MM.1S (cell line): ENCODE measurements at regions not wholly inside any gene's neighbourhood (a gene's known extent, or its start where the extent isn't known, plus 50 kb on each side); places are given as distances from the start of the nearest gene placed in this dataset.

Experiments used
- DNase-seq: peaks from one replicate; pipeline ENCODE4 v3.0.0-alpha.2; 2015
- H2AFZ ChIP-seq: fragments of 300-600 bp; sonication (generic); 2 replicates; pipeline ENCODE4 v1.6.0; 2016; ENCODE audit warnings: antibody characterized with exemption, low read length
- H3F3A ChIP-seq: fragments of 300-600 bp; sonication (generic); 2 replicates; pipeline ENCODE4 v1.6.1; 2016; ENCODE audit warnings: mild to moderate bottlenecking, antibody characterized with exemption, low read length, moderate library complexity, mixed read lengths; ENCODE audit not compliant: insufficient read depth
- H3K27ac ChIP-seq: fragments of 300-600 bp; sonication (generic); 2 replicates; pipeline ENCODE4 v1.5.1; 2016; ENCODE audit warnings: mild to moderate bottlenecking, low read length
- H3K27me3 ChIP-seq: fragments of 300-600 bp; sonication (generic); replicated peaks from 2 replicates; pipeline ENCODE4 v1.6.0; 2016; ENCODE audit warnings: low read length; ENCODE audit not compliant: insufficient read depth
- H3K36me3 ChIP-seq: fragments of 300-600 bp; sonication (generic); replicated peaks from 2 replicates; pipeline ENCODE4 v1.6.1; 2016; ENCODE audit warnings: mild to moderate bottlenecking, low read length, mixed read lengths; ENCODE audit not compliant: insufficient read depth
- H3K4me1 ChIP-seq: fragments of 300-600 bp; sonication (generic); 2 replicates; pipeline ENCODE4 v1.6.1; 2016; ENCODE audit warnings: low read length, mixed read lengths
- H3K4me2 ChIP-seq: fragments of 300-600 bp; sonication (generic); 2 replicates; pipeline ENCODE4 v1.6.0; 2016; ENCODE audit warnings: low read depth, low read length
- H3K4me3 ChIP-seq: fragments of 300-600 bp; sonication (generic); 2 replicates; pipeline ENCODE4 v1.5.1; 2016; ENCODE audit warnings: low read length, mixed read lengths
- H3K79me2 ChIP-seq: fragments of 300-600 bp; sonication (generic); 2 replicates; pipeline ENCODE4 v1.6.1; 2016; ENCODE audit warnings: mixed run types, low read length, mixed read lengths
- H3K9ac ChIP-seq: fragments of 300-600 bp; sonication (generic); 2 replicates; pipeline ENCODE4 v1.6.1; 2016; ENCODE audit warnings: low read length, mixed read lengths
- H3K9me2 ChIP-seq: fragments of 300-600 bp; sonication (generic); replicated peaks from 2 replicates; pipeline ENCODE4 v1.6.1; 2016; ENCODE audit warnings: mild to moderate bottlenecking, low read length, mixed read lengths; ENCODE audit not compliant: insufficient read depth
- H3K9me3 ChIP-seq: fragments of 300-600 bp; sonication (generic); replicated peaks from 2 replicates; pipeline ENCODE4 v1.6.1; 2016; ENCODE audit warnings: mild to moderate bottlenecking, low read length, mixed read lengths; ENCODE audit not compliant: insufficient read depth
- H4K20me1 ChIP-seq: fragments of 300-600 bp; sonication (generic); 2 replicates; pipeline ENCODE4 v1.6.1; 2016; ENCODE audit warnings: mild to moderate bottlenecking, low read length, moderate library complexity, mixed read lengths; ENCODE audit not compliant: insufficient read depth
- CTCF ChIP-seq: fragments of 300-600 bp; sonication (generic); IDR thresholded peaks from 2 replicates; pipeline ENCODE4 v1.5.1; 2016; ENCODE audit warnings: antibody characterized with exemption, low read length, mixed read lengths
- EZH2 ChIP-seq: fragments of 300-600 bp; sonication (generic); optimal IDR thresholded peaks from 2 replicates; pipeline ENCODE3; 2017; ENCODE audit warnings: low read depth, mild to moderate bottlenecking, antibody characterized with exemption, low read length, mixed read lengths
- EZH2phosphoT487 ChIP-seq: fragments of 300-600 bp; sonication (generic); IDR thresholded peaks from 2 replicates; pipeline ENCODE4 v1.6.1; 2018; ENCODE audit warnings: antibody characterized with exemption, low read length

DNA sequence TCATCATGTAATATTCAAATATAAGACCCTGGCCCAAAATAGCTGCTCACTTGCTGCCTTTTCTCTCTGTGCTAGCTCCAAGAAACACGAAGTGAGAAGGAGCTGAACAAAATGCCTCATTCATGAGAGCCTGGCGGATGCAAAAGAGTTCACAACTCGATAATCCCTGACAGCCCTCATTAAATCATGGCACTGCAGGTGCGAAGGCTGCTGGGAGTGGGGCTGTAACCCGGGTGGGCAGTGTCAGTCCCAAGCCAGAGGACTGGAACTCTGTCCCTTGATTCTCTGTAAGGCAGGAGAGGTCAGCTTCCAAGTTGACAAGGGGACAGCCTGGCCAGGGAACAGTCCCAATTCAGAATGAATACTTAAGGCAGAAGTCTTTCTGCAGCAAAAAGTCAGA lies 318.5 kb downstream of the CDC5L start:
- DNase-seq = no peak
- Histone ChIP-seq H4K20me1 (no peaks in the 10 kb centered on the region), H3K79me2 (no peaks in the 10 kb centered on the region), H3K27ac (no peak overlapping the region), H3K4me1 (peaks cover 10% of the 10 kb centered on the region), H3K36me3 (no peaks in the 10 kb centered on the region), H3K9me3 (no peaks in the 10 kb centered on the region), H2AFZ (no peak overlapping the region), H3F3A (no peaks in the 10 kb centered on the region), H3K4me3 (no peak overlapping the region), H3K4me2 (no peak overlapping the region), H3K27me3 (no peaks in the 10 kb centered on the region), H3K9me2 (no peaks in the 10 kb centered on the region), H3K9ac (no peak overlapping the region)
- no peak for TF ChIP-seq CTCF
- no peak for TF ChIP-seq EZH2phosphoT487
- no peak for TF ChIP-seq EZH2

- no peaks in the 10 kb centered on the region for H3K36me3 ChIP-seq
- H3K4me1 ChIP-seq = peaks cover 10% of the 10 kb centered on the region
- no peak overlapping the region for H3K9ac ChIP-seq
- H3K79me2 ChIP-seq = no peaks in the 10 kb centered on the region
- H3K9me3 ChIP-seq = no peaks in the 10 kb centered on the region
- H3F3A ChIP-seq = no peaks in the 10 kb centered on the region
- no peak overlapping the region for H3K4me2 ChIP-seq
- no peak for TF ChIP-seq EZH2
- no peak for TF ChIP-seq EZH2phosphoT487
- no peak for TF ChIP-seq CTCF
- no peaks in the 10 kb centered on the region for H4K20me1 ChIP-seq
- no peaks in the 10 kb centered on the region for H3K9me2 ChIP-seq
- H2AFZ ChIP-seq = no peak overlapping the region
- H3K4me3 ChIP-seq = no peak overlapping the region
- H3K27ac ChIP-seq = no peak overlapping the region
- DNase-seq = no peak
- H3K27me3 ChIP-seq = no peaks in the 10 kb centered on the region
Measured at GRCh38 chr6:44708208-44708607, 320.7 kb downstream of the CDC5L start.

DNA sequence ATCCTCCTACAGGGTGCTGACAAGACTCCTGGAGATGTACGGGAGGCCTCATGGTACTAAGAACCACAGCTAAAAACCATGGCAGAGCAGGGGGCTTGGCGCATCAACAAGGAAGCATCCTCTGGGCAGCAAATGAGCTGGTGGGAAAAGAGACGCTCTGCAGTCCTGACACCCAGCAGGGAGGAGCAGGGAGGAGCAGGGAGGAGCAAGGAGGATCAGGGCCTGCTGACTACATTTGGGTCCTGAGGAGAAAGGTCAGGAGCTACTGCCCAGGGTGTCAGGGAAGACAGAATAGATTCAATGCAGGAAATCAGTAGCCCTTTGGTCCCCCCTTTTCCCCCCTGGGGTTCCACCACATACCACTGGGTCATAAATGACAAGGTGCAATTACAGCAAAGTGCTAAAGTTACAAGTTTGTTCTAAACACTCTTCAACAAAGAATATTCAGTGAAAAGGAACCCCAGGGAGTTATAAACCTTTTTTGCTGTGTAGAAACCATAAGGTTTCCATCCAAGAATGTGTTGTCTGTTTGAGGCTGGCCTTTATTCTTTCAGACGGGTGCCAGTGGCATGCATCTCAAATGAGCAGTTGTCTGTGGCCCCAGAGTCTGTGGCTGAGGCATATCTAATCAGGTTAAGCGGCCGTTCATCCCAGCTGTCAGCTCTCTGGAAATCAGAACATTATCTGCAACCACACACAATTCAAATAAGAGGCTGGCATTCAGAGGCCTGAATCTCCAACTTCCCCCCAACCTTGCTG lies 325.0 kb downstream of the CDC5L start:
- H3F3A ChIP-seq = no peaks in the 10 kb centered on the region
- no peak for DNase-seq
- no peaks in the 10 kb centered on the region for H3K9me3 ChIP-seq
- no peak overlapping the region for H2AFZ ChIP-seq
- no peak overlapping the region for H3K9ac ChIP-seq
- H3K4me3 ChIP-seq = no peak overlapping the region
- TF ChIP-seq CTCF (no peak), EZH2 (no peak), EZH2phosphoT487 (no peak)
- no peaks in the 10 kb centered on the region for H3K27me3 ChIP-seq
- no peaks in the 10 kb centered on the region for H3K9me2 ChIP-seq
- H3K4me2 ChIP-seq = no peak overlapping the region
- no peaks in the 10 kb centered on the region for H4K20me1 ChIP-seq
- no peaks in the 10 kb centered on the region for H3K4me1 ChIP-seq
- no peak overlapping the region for H3K27ac ChIP-seq
- H3K36me3 ChIP-seq = no peaks in the 10 kb centered on the region
- H3K79me2 ChIP-seq = no peaks in the 10 kb centered on the region
